Ovary (tissue), 7 donors: ENCODE measurements at regions not wholly inside any gene's neighbourhood (a gene's known extent, or its start where the extent isn't known, plus 50 kb on each side); places are given as distances from the start of the nearest gene placed in this dataset.

Source experiments
- DNase-seq, 5 donors: peaks; one replicate each; pipeline ENCODE4 v3.0.0-alpha.2; 2019 to 2020
- H3K27ac ChIP-seq, 2 donors: fragments of 200-600 bp; one replicate each; pipeline versions ENCODE4 v1.5.1 to v1.8.0; 2019 to 2022
- H3K27me3 ChIP-seq: fragments of 200-600 bp; one replicate; pipeline ENCODE4 v1.8.0; 2022
- H3K36me3 ChIP-seq: fragments of 200-600 bp; sonication (generic); one replicate; pipeline ENCODE4 v1.5.1; 2019
- H3K4me1 ChIP-seq: one replicate; pipeline ENCODE4 v1.8.1; 2013; ENCODE audit warnings: mild to moderate bottlenecking, moderate library complexity; ENCODE audit not compliant: insufficient read depth
- H3K4me3 ChIP-seq: fragments of 200-600 bp; sonication (generic); one replicate; pipeline ENCODE4 v1.5.1; 2017
- H3K9me3 ChIP-seq, 2 donors: fragments of 200-600 bp in 1 of 2; sonication (generic) in 1 of 2; one replicate each; pipeline versions ENCODE4 v1.5.1 to v1.8.1; 2013 to 2019; ENCODE audit warnings: mild to moderate bottlenecking in 1 of 2, moderate library complexity in 1 of 2
- CTCF ChIP-seq, 3 donors: fragments of 450-650 bp in 2 of 3; fragments of 200-600 bp in 1 of 3; IDR thresholded peaks; one replicate each; pipeline versions ENCODE4 v1.5.1 to v1.8.0; 2016 to 2022; ENCODE audit warnings: antibody characterized with exemption in 3 of 3, mild to moderate bottlenecking in 1 of 3
- EP300 ChIP-seq: sonication (generic); formaldehyde crosslinking; IDR thresholded peaks from one replicate; pipeline ENCODE4 v1.6.1; 2017; ENCODE audit warnings: antibody characterized with exemption
- POLR2A ChIP-seq: fragments of 450-650 bp; IDR thresholded peaks from one replicate; pipeline ENCODE4 v1.6.1; 2017; ENCODE audit warnings: antibody characterized with exemption, mild to moderate bottlenecking, moderate library complexity
- WGBS, 3 donors: extraction: QIAGEN DNeasy Blood & Tissue Kit in 1 of 3; methylation state at CpG; one replicate each; pipeline versions ENCODE4 v1.1.5 to v1.1.7; 2013 to 2017; 5-methylcytosine and 5-hydroxymethylcytosine counted together
- intact Hi-C, 4 donors: fragments of 100-400 bp; cut with DNase I; formaldehyde crosslinking; loops; one replicate each; pipeline versions ENCODE4 v1.11.0 to v1.15.1; 2022 to 2023
- donor health status: DM: no; HTN: no; CAD: no; lungs with moderate emphysema.
- donor health status: DM: no; HTN: no; CAD: no.
- donor health status: Bipolar disorder and iron deficiency.
- donor health status: DM: no; HTN: no; CAD: no.
- donor health status: DM: yes; HTN: yes; CAD: no.

- Histone ChIP-seq H3K36me3 (no peaks in the 10 kb centered on the region), H3K27ac (no peak overlapping the region), H3K27me3 (no peaks in the 10 kb centered on the region), H3K4me3 (no peak overlapping the region), H3K4me1 (no peaks in the 10 kb centered on the region), H3K9me3 (no peaks in the 10 kb centered on the region)
- 57 to 66% (median 64%) methylated on average over 3 of the region's 3 CpGs for WGBS, 3 donors
- intact Hi-C loops, result no loop called here
- no peak for TF ChIP-seq POLR2A
- TF ChIP-seq EP300, result no peak
- no peak for TF ChIP-seq CTCF (IDR thresholded peaks at IDR 0.05)
- no peak for DNase-seq
Measured at GRCh38 chr1:213657013-213657412, 330.8 kb upstream of the PROX1 start.

GRCh38 chr1:213657879-213658278 lies 329.9 kb upstream of the PROX1 start:
- Histone ChIP-seq H3K4me3 (no peak overlapping the region), H3K27ac (no peak overlapping the region), H3K4me1 (no peaks in the 10 kb centered on the region), H3K27me3 (no peaks in the 10 kb centered on the region), H3K36me3 (no peaks in the 10 kb centered on the region), H3K9me3 (no peaks in the 10 kb centered on the region)
- no peak for DNase-seq
- intact Hi-C loops, result no loop called here
- TF ChIP-seq EP300, result no peak
- no peak for TF ChIP-seq CTCF (IDR thresholded peaks at IDR 0.05)
- TF ChIP-seq POLR2A, result no peak
- 89 to 98% (median 92%) methylated on average over 2 of the region's 2 CpGs for WGBS, 3 donors

DNA sequence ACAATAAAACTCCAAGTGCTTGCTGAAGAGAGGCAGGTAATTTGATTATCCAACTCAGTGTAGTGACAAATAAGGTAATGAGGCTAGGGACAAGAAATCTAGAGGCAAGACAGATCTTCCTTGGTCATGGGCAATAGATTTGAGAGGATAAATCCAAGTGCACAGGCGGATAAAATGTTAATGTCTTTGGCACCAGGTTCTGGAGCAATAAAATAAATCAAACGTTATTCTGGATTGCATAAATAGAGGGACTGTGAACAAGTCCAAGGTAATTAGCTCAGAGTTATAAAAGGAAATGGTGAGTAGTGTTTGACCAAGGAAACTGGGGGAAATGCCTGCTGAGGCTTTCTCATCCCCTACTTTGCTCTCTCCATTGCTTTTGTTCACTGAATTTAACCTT lies 329.3 kb upstream of the PROX1 start:
- Histone ChIP-seq H3K9me3 (no peaks in the 10 kb centered on the region), H3K27me3 (no peaks in the 10 kb centered on the region), H3K36me3 (no peaks in the 10 kb centered on the region), H3K4me3 (no peak overlapping the region), H3K27ac (no peak overlapping the region), H3K4me1 (no peaks in the 10 kb centered on the region)
- intact Hi-C loops, result no loop called here
- WGBS, 3 donors, result 27 to 43% (median 39%) methylated on average over 2 of the region's 2 CpGs
- DNase-seq, result no peak
- TF ChIP-seq POLR2A (no peak), EP300 (no peak), CTCF (IDR thresholded peaks at IDR 0.05) (no peak)

- TF ChIP-seq POLR2A (no peak), CTCF (IDR thresholded peaks at IDR 0.05) (no peak), EP300 (no peak)
- 73 to 81% (median 75%) methylated on average over 8 of the region's 8 CpGs for WGBS, 3 donors
- Histone ChIP-seq H3K27me3 (no peaks in the 10 kb centered on the region), H3K4me3 (no peak overlapping the region), H3K36me3 (no peaks in the 10 kb centered on the region), H3K9me3 (no peaks in the 10 kb centered on the region), H3K27ac (no peak overlapping the region), H3K4me1 (no peaks in the 10 kb centered on the region)
- DNase-seq, result no peak
- intact Hi-C loops, result no loop called here
Measured at GRCh38 chr1:213659580-213660547, 327.9 kb upstream of the PROX1 start.
